Activated naive CD8-positive, alpha-beta T cell treated with anti-CD3 and anti-CD28 coated beads, Interleukin-2, amount 50 U/mL, for 24 hours (primary cell): ENCODE measurements at regions not wholly inside any gene's neighbourhood (a gene's known extent, or its start where the extent isn't known, plus 50 kb on each side); places are given as distances from the start of the nearest gene placed in this dataset.

Experiments
- ATAC-seq: fragments of 150-1000 bp; cut with Tn5 transposase; one replicate; pipeline ENCODE4 v1.10.0; 2021
- DNase-seq: peaks from one replicate; pipeline ENCODE4 v3.0.0; 2021
- H3K27ac Mint-ChIP-seq: one replicate; pipeline ENCODE4 v1.8.0; 2021; ENCODE audit warnings: mild to moderate bottlenecking, mixed read lengths
- H3K27me3 Mint-ChIP-seq: one replicate; pipeline ENCODE4 v1.8.0; 2021; ENCODE audit warnings: mixed read lengths
- H3K36me3 Mint-ChIP-seq: one replicate; pipeline ENCODE4 v1.8.0; 2021; ENCODE audit warnings: low read depth, mixed read lengths
- H3K4me1 Mint-ChIP-seq: one replicate; pipeline ENCODE4 v1.8.0; 2021; ENCODE audit warnings: mixed read lengths
- H3K4me3 Mint-ChIP-seq: one replicate; pipeline ENCODE4 v1.8.0; 2021; ENCODE audit warnings: mild to moderate bottlenecking, moderate library complexity, mixed read lengths
- H3K9me3 Mint-ChIP-seq: one replicate; pipeline ENCODE4 v1.8.0; 2021; ENCODE audit warnings: mixed read lengths

- no peaks in the 10 kb centered on the region for H3K4me1 Mint-ChIP-seq
- no peak for ATAC-seq
- no peak overlapping the region for H3K4me3 Mint-ChIP-seq
- DNase-seq, result no peak
- no peak overlapping the region for H3K27ac Mint-ChIP-seq
- H3K9me3 Mint-ChIP-seq, result no peaks in the 10 kb centered on the region
- no peaks in the 10 kb centered on the region for H3K27me3 Mint-ChIP-seq
- no peaks in the 10 kb centered on the region for H3K36me3 Mint-ChIP-seq
These were observed 185.6 kb downstream of the INSC start for GRCh38 chr11:15300341-15300740.

GRCh38 chr11:15307619-15308024, 192.9 kb downstream of the INSC start:
- H3K36me3 Mint-ChIP-seq, result no peaks in the 10 kb centered on the region
- DNase-seq (no peak), ATAC-seq (no peak)
- H3K27me3 Mint-ChIP-seq, result peaks cover 4% of the 10 kb centered on the region
- H3K27ac Mint-ChIP-seq, result no peak overlapping the region
- no peaks in the 10 kb centered on the region for H3K4me1 Mint-ChIP-seq
- H3K9me3 Mint-ChIP-seq, result no peaks in the 10 kb centered on the region
- no peak overlapping the region for H3K4me3 Mint-ChIP-seq

GRCh38 chr11:15308840-15309239, 194.1 kb downstream of the INSC start:
- Mint-ChIP-seq H3K4me3 (no peak overlapping the region), H3K27ac (no peak overlapping the region), H3K36me3 (no peaks in the 10 kb centered on the region), H3K4me1 (no peaks in the 10 kb centered on the region), H3K9me3 (no peaks in the 10 kb centered on the region), H3K27me3 (peaks cover 4% of the 10 kb centered on the region)
- no peak for ATAC-seq
- DNase-seq, result no peak

- DNase-seq (no peak), ATAC-seq (no peak)
- Mint-ChIP-seq H3K27ac (no peak overlapping the region), H3K4me1 (no peaks in the 10 kb centered on the region), H3K9me3 (no peaks in the 10 kb centered on the region), H3K36me3 (no peaks in the 10 kb centered on the region), H3K4me3 (no peak overlapping the region), H3K27me3 (peaks cover 4% of the 10 kb centered on the region)
These were observed 194.6 kb downstream of the INSC start for GRCh38 chr11:15309296-15309695.

- ATAC-seq (no peak), DNase-seq (no peak)
- Mint-ChIP-seq H3K27ac (no peak overlapping the region), H3K4me1 (no peaks in the 10 kb centered on the region), H3K27me3 (peaks cover 4% of the 10 kb centered on the region), H3K4me3 (no peak overlapping the region), H3K9me3 (peaks cover 4% of the 10 kb centered on the region), H3K36me3 (no peaks in the 10 kb centered on the region)
These were observed 199.1 kb downstream of the INSC start for GRCh38 chr11:15313862-15314261.

GRCh38 chr11:15318814-15319213, 204.1 kb downstream of the INSC start:
- no peak overlapping the region for H3K27ac Mint-ChIP-seq
- no peaks in the 10 kb centered on the region for H3K36me3 Mint-ChIP-seq
- no peaks in the 10 kb centered on the region for H3K27me3 Mint-ChIP-seq
- H3K4me3 Mint-ChIP-seq, result no peak overlapping the region
- ATAC-seq (no peak), DNase-seq (no peak)
- H3K4me1 Mint-ChIP-seq, result no peaks in the 10 kb centered on the region
- H3K9me3 Mint-ChIP-seq, result peaks cover 4% of the 10 kb centered on the region

- DNase-seq (no peak), ATAC-seq (no peak)
- no peaks in the 10 kb centered on the region for H3K27me3 Mint-ChIP-seq
- H3K27ac Mint-ChIP-seq, result no peak overlapping the region
- H3K4me1 Mint-ChIP-seq, result no peaks in the 10 kb centered on the region
- no peak overlapping the region for H3K4me3 Mint-ChIP-seq
- H3K36me3 Mint-ChIP-seq, result no peaks in the 10 kb centered on the region
- H3K9me3 Mint-ChIP-seq, result no peaks in the 10 kb centered on the region
These were observed 211.8 kb downstream of the INSC start for GRCh38 chr11:15326520-15326919.

GRCh38 chr11:15327786-15328231, 213.1 kb downstream of the INSC start:
- Mint-ChIP-seq H3K27me3 (no peaks in the 10 kb centered on the region), H3K4me1 (no peaks in the 10 kb centered on the region)
- DNase-seq, result peak; percentile 4

GRCh38 chr11:15333407-15333806, 218.7 kb downstream of the INSC start:
- no peaks in the 10 kb centered on the region for H3K9me3 Mint-ChIP-seq
- DNase-seq, result no peak
- H3K36me3 Mint-ChIP-seq, result no peaks in the 10 kb centered on the region
- H3K4me3 Mint-ChIP-seq, result no peak overlapping the region
- H3K27me3 Mint-ChIP-seq, result peaks cover 3% of the 10 kb centered on the region
- H3K4me1 Mint-ChIP-seq, result no peaks in the 10 kb centered on the region
- no peak for ATAC-seq
- H3K27ac Mint-ChIP-seq, result no peak overlapping the region

More at GRCh38 chr11:15327786-15328231, 213.1 kb downstream of the INSC start:
- Mint-ChIP-seq H3K27ac (no peak overlapping the region), H3K36me3 (no peaks in the 10 kb centered on the region), H3K9me3 (no peaks in the 10 kb centered on the region), H3K4me3 (no peak overlapping the region)
- ATAC-seq, result no peak

- H3K4me1 Mint-ChIP-seq, result no peaks in the 10 kb centered on the region
- ATAC-seq (no peak), DNase-seq (no peak)
- H3K9me3 Mint-ChIP-seq, result peaks cover 3% of the 10 kb centered on the region
- H3K27me3 Mint-ChIP-seq, result peaks cover 7% of the 10 kb centered on the region
- H3K4me3 Mint-ChIP-seq, result no peak overlapping the region
- H3K36me3 Mint-ChIP-seq, result no peaks in the 10 kb centered on the region
- H3K27ac Mint-ChIP-seq, result no peak overlapping the region
These were observed 220.0 kb downstream of the INSC start for GRCh38 chr11:15334766-15335165.

GRCh38 chr11:15336021-15336420, 221.3 kb downstream of the INSC start:
- no peak for DNase-seq
- H3K36me3 Mint-ChIP-seq, result no peaks in the 10 kb centered on the region
- H3K27me3 Mint-ChIP-seq, result peaks cover 7% of the 10 kb centered on the region
- peaks cover 3% of the 10 kb centered on the region for H3K9me3 Mint-ChIP-seq
- H3K27ac Mint-ChIP-seq, result no peak overlapping the region
- no peak for ATAC-seq
- no peaks in the 10 kb centered on the region for H3K4me1 Mint-ChIP-seq
- H3K4me3 Mint-ChIP-seq, result no peak overlapping the region

GRCh38 chr11:15339302-15339701, 224.6 kb downstream of the INSC start:
- DNase-seq (no peak), ATAC-seq (no peak)
- H3K36me3 Mint-ChIP-seq, result no peaks in the 10 kb centered on the region
- no peak overlapping the region for H3K27ac Mint-ChIP-seq
- H3K27me3 Mint-ChIP-seq, result peaks cover 7% of the 10 kb centered on the region
- H3K9me3 Mint-ChIP-seq, result peaks cover 3% of the 10 kb centered on the region
- H3K4me1 Mint-ChIP-seq, result no peaks in the 10 kb centered on the region
- H3K4me3 Mint-ChIP-seq, result no peak overlapping the region

GRCh38 chr11:15341587-15341986, 226.9 kb downstream of the INSC start:
- H3K36me3 Mint-ChIP-seq, result no peaks in the 10 kb centered on the region
- no peak overlapping the region for H3K4me3 Mint-ChIP-seq
- DNase-seq (no peak), ATAC-seq (no peak)
- peaks cover 3% of the 10 kb centered on the region for H3K9me3 Mint-ChIP-seq
- peaks cover 10% of the 10 kb centered on the region for H3K27me3 Mint-ChIP-seq
- H3K4me1 Mint-ChIP-seq, result no peaks in the 10 kb centered on the region
- H3K27ac Mint-ChIP-seq, result no peak overlapping the region

- DNase-seq (no peak), ATAC-seq (no peak)
- Mint-ChIP-seq H3K9me3 (peaks cover 3% of the 10 kb centered on the region), H3K27me3 (peaks cover 10% of the 10 kb centered on the region), H3K4me1 (no peaks in the 10 kb centered on the region), H3K36me3 (no peaks in the 10 kb centered on the region), H3K27ac (no peak overlapping the region), H3K4me3 (no peak overlapping the region)
These were observed 227.4 kb downstream of the INSC start for GRCh38 chr11:15342163-15342562.

- H3K27ac Mint-ChIP-seq, result no peak overlapping the region
- H3K9me3 Mint-ChIP-seq, result no peaks in the 10 kb centered on the region
- H3K27me3 Mint-ChIP-seq, result peaks cover 3% of the 10 kb centered on the region
- no peaks in the 10 kb centered on the region for H3K36me3 Mint-ChIP-seq
- no peak for DNase-seq
- H3K4me1 Mint-ChIP-seq, result no peaks in the 10 kb centered on the region
- no peak overlapping the region for H3K4me3 Mint-ChIP-seq
- ATAC-seq, result no peak
These were observed 232.2 kb downstream of the INSC start for GRCh38 chr11:15346907-15347306.

GRCh38 chr11:15347969-15348734, 233.4 kb downstream of the INSC start:
- H3K4me3 Mint-ChIP-seq, result no peak overlapping the region
- no peaks in the 10 kb centered on the region for H3K4me1 Mint-ChIP-seq
- H3K9me3 Mint-ChIP-seq, result no peaks in the 10 kb centered on the region
- ATAC-seq (no peak), DNase-seq (no peak)
- H3K27me3 Mint-ChIP-seq, result peaks cover 6% of the 10 kb centered on the region
- no peak overlapping the region for H3K27ac Mint-ChIP-seq
- H3K36me3 Mint-ChIP-seq, result no peaks in the 10 kb centered on the region
